Fibroblast of pulmonary artery (primary cell): ENCODE measurements at regions not wholly inside any gene's neighbourhood (a gene's known extent, or its start where the extent isn't known, plus 50 kb on each side); places are given as distances from the start of the nearest gene placed in this dataset.
A peak's percentile ranks its signal among the peaks of the same experiment; 100 is the strongest.

ENCODE experiments used
- DNase-seq: peaks from one replicate; pipeline ENCODE4 v3.0.0-alpha.2; 2010; ENCODE audit warnings: low read depth
- H3K4me3 ChIP-seq: replicated peaks from 2 replicates; pipeline ENCODE4 v1.5.1; 2011; ENCODE audit warnings: low read depth, mild to moderate bottlenecking, control low read depth, low read length, moderate library complexity
- CTCF ChIP-seq: IDR thresholded peaks from 2 replicates; pipeline ENCODE4 v1.5.1; 2011; ENCODE audit warnings: mild to moderate bottlenecking, control low read depth, low read length, inconsistent platforms; ENCODE audit errors: missing control alignments

- peak; percentile 41 for DNase-seq
- TF ChIP-seq CTCF = no peak
- no peak overlapping the region for H3K4me3 ChIP-seq
These were observed 837.6 kb downstream of the MAFB start for GRCh38 chr20:39851459-39851858.

- TF ChIP-seq CTCF = no peak
- no peak for DNase-seq
- no peak overlapping the region for H3K4me3 ChIP-seq
These were observed 838.2 kb downstream of the MAFB start for GRCh38 chr20:39850821-39851330.

- no peak for TF ChIP-seq CTCF
- no peak overlapping the region for H3K4me3 ChIP-seq
- no peak for DNase-seq
These were observed 838.8 kb downstream of the MAFB start for GRCh38 chr20:39850246-39850645.

GRCh38 chr20:39849664-39850063 lies 839.4 kb downstream of the MAFB start:
- H3K4me3 ChIP-seq = no peak overlapping the region
- TF ChIP-seq CTCF = no peak
- peak; percentile 90 for DNase-seq

- H3K4me3 ChIP-seq = no peak overlapping the region
- no peak for DNase-seq
- no peak for TF ChIP-seq CTCF
These were observed 839.9 kb downstream of the MAFB start for GRCh38 chr20:39849171-39849570.

- no peak for DNase-seq
- H3K4me3 ChIP-seq = no peak overlapping the region
- no peak for TF ChIP-seq CTCF
These were observed 849.5 kb downstream of the MAFB start for GRCh38 chr20:39839399-39840119.

GRCh38 chr20:39837561-39837960 lies 851.5 kb downstream of the MAFB start:
- no peak overlapping the region for H3K4me3 ChIP-seq
- DNase-seq = no peak
- TF ChIP-seq CTCF = no peak
